ENCODE measurements at regions not wholly inside any gene's neighbourhood (a gene's known extent, or its start where the extent isn't known, plus 50 kb on each side); places are given as distances from the start of the nearest gene placed in this dataset.
A peak's percentile ranks its signal among the peaks of the same experiment; 100 is the strongest.

GRCh38 chr12:130043685-130044406, 118.4 kb upstream of the FZD10 start (continued):
- TF ChIP-seq ATF3 (IDR thresholded peaks at IDR 0.05) (no peak), FOXA1 (IDR thresholded peaks at IDR 0.05) (peak; percentile 89), RAD21 (IDR thresholded peaks at IDR 0.05) (peak in 1 of 2 donors; percentile 6), SP1 (IDR thresholded peaks at IDR 0.05) (peak; percentile 85), FOXA2 (IDR thresholded peaks at IDR 0.05) (peak; percentile 90), TAF1 (conservative IDR thresholded peaks at IDR 0.05) (no peak)

- peak; percentile 36 for DNase-seq (ENCODE audit: low spot score)
- H3K9ac ChIP-seq (ENCODE audit: low read depth in 1 of 2, low read length in 2 of 2), result no peak overlapping the region
- peaks cover 5 to 32% (median 27%) of the 10 kb centered on the region in 4 donors for H3K4me1 ChIP-seq (ENCODE audit: control insufficient read depth in 4 of 4, insufficient read depth in 4 of 4, low read length in 3 of 4)
- no peak overlapping the region for H3K4me3 ChIP-seq (ENCODE audit: low read depth in 1 of 3, low read length in 3 of 3)
- H3K27me3 ChIP-seq (ENCODE audit: control insufficient read depth in 4 of 4, insufficient read depth in 4 of 4, low read length in 3 of 4), result no peaks in the 10 kb centered on the region
- WGBS, result 13% methylated on average over 22 of the region's 22 CpGs
- peak; percentile 40 for TF ChIP-seq SP1 (IDR thresholded peaks at IDR 0.05)
- TF ChIP-seq RXRA (IDR thresholded peaks at IDR 0.05), result peak in 1 of 2 donors; percentile 44
- no peak for TF ChIP-seq HNF4G (IDR thresholded peaks at IDR 0.05)
- peak; percentile 63 to 80 for TF ChIP-seq HNF4A (conservative IDR thresholded peaks at IDR 0.05)
- no peak for TF ChIP-seq TAF1 (conservative IDR thresholded peaks at IDR 0.05)
- no peaks in the 10 kb centered on the region for H3K36me3 ChIP-seq (ENCODE audit: control insufficient read depth in 4 of 4, insufficient read depth in 3 of 4, low read depth in 1 of 4, low read length in 3 of 4)
- H3K27ac ChIP-seq (ENCODE audit: low read depth in 1 of 2, low read length in 2 of 2), result no peak overlapping the region
- peaks cover 0 to 5% (median 1%) of the 10 kb centered on the region in 4 donors for H3K9me3 ChIP-seq (ENCODE audit: control insufficient read depth in 4 of 4, low read length in 3 of 4)
Observed at GRCh38 chr12:130044991-130045621, 117.2 kb upstream of the FZD10 start.

- peaks cover 0 to 5% (median 1%) of the 10 kb centered on the region in 4 donors for H3K9me3 ChIP-seq (ENCODE audit: control insufficient read depth in 4 of 4, low read length in 3 of 4)
- peaks cover 0 to 2% (median 0%) of the 10 kb centered on the region in 4 donors for H3K27me3 ChIP-seq (ENCODE audit: control insufficient read depth in 4 of 4, insufficient read depth in 4 of 4, low read length in 3 of 4)
Observed at GRCh38 chr12:130049666-130050065, 112.6 kb upstream of the FZD10 start.

More at GRCh38 chr12:130049666-130050065, 112.6 kb upstream of the FZD10 start:
- 75% methylated on average over 12 of the region's 12 CpGs for WGBS
- Histone ChIP-seq H3K9ac (ENCODE audit: low read depth in 1 of 2, low read length in 2 of 2) (no peak overlapping the region), H3K4me1 (ENCODE audit: control insufficient read depth in 4 of 4, insufficient read depth in 4 of 4, low read length in 3 of 4) (peaks cover 0 to 10% (median 9%) of the 10 kb centered on the region in 4 donors), H3K36me3 (ENCODE audit: control insufficient read depth in 4 of 4, insufficient read depth in 3 of 4, low read depth in 1 of 4, low read length in 3 of 4) (no peaks in the 10 kb centered on the region), H3K27ac (ENCODE audit: low read depth in 1 of 2, low read length in 2 of 2) (no peak overlapping the region), H3K4me3 (ENCODE audit: low read depth in 1 of 3, low read length in 3 of 3) (no peak overlapping the region)
- TF ChIP-seq YY1 (IDR thresholded peaks at IDR 0.05) (no peak), GABPA (IDR thresholded peaks at IDR 0.05 in 1 of 2, conservative IDR thresholded peaks at IDR 0.05 in 1 of 2) (no peak), CTCF (IDR thresholded peaks at IDR 0.05; ENCODE audit: low read depth, low read length, missing input control) (no peak), RXRA (IDR thresholded peaks at IDR 0.05) (no peak), RAD21 (IDR thresholded peaks at IDR 0.05) (no peak), EGR1 (IDR thresholded peaks at IDR 0.05; ENCODE audit: low read depth in 2 of 2) (no peak), MAX (IDR thresholded peaks at IDR 0.05) (no peak), ATF3 (IDR thresholded peaks at IDR 0.05) (no peak), REST (IDR thresholded peaks at IDR 0.05) (no peak), JUND (IDR thresholded peaks at IDR 0.05) (no peak), FOXA1 (IDR thresholded peaks at IDR 0.05) (no peak), SP1 (IDR thresholded peaks at IDR 0.05) (no peak), NR2F2 (IDR thresholded peaks at IDR 0.05) (no peak), ZBTB33 (IDR thresholded peaks at IDR 0.05) (no peak), FOXA2 (IDR thresholded peaks at IDR 0.05) (no peak), TAF1 (conservative IDR thresholded peaks at IDR 0.05) (no peak), HNF4G (IDR thresholded peaks at IDR 0.05) (no peak)
- no peak for DNase-seq (ENCODE audit: low spot score)

All from liver (tissue), 8 donors.